Choroid plexus epithelial cell (primary cell): ENCODE measurements at regions not wholly inside any gene's neighbourhood (a gene's known extent, or its start where the extent isn't known, plus 50 kb on each side); places are given as distances from the start of the nearest gene placed in this dataset.
"Not testable (repeated sequence)": the region's sequence is repeated elsewhere in the genome, so short reads cannot be mapped to it uniquely, and the experiment has no call there.

Source experiments
- DNase-seq: peaks from one replicate; pipeline ENCODE4 v3.0.0-alpha.2; 2010; ENCODE audit warnings: low read depth
- H3K4me3 ChIP-seq: 2 replicates; pipeline ENCODE4 v1.5.1; 2011; ENCODE audit warnings: low read depth, mild to moderate bottlenecking, control low read depth, low read length, moderate library complexity
- TF ChIP-seq, protein P1 (sequence below): conservative IDR thresholded peaks from 2 replicates; pipeline ENCODE4 v1.5.1; 2011; ENCODE audit warnings: low read depth, mild to moderate bottlenecking, control low read depth, inconsistent platforms, low read length, moderate library complexity

- no peak for DNase-seq
Measured at GRCh38 chr3:166688665-166689064, 691.4 kb downstream of the ZBBX start.

DNA sequence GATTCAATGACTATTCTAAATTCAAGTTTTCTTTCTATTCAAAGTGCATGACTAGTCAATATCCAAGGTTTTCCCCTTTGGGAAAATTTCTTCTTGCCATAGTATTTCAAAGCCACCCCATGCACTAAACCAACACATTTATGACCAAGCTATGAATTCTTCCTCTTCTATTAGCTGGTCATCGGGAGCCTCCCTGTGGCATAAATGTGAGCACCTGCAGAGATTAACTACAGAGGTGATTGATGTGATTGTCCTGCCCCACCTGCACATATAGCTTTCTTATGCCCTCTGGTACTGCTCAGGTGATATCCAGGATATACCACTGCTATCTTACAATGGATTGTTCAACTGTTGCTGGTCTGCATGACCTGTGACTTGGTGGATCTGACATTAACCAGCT, 694.9 kb downstream of the ZBBX start:
- DNase-seq = no peak
- H3K4me3 ChIP-seq = no peak overlapping the region
- TF ChIP-seq, protein P1, sequence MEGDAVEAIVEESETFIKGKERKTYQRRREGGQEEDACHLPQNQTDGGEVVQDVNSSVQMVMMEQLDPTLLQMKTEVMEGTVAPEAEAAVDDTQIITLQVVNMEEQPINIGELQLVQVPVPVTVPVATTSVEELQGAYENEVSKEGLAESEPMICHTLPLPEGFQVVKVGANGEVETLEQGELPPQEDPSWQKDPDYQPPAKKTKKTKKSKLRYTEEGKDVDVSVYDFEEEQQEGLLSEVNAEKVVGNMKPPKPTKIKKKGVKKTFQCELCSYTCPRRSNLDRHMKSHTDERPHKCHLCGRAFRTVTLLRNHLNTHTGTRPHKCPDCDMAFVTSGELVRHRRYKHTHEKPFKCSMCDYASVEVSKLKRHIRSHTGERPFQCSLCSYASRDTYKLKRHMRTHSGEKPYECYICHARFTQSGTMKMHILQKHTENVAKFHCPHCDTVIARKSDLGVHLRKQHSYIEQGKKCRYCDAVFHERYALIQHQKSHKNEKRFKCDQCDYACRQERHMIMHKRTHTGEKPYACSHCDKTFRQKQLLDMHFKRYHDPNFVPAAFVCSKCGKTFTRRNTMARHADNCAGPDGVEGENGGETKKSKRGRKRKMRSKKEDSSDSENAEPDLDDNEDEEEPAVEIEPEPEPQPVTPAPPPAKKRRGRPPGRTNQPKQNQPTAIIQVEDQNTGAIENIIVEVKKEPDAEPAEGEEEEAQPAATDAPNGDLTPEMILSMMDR = no peak

More at GRCh38 chr3:166688665-166689064, 691.4 kb downstream of the ZBBX start:
- TF ChIP-seq, protein P1 = no peak
- H3K4me3 ChIP-seq = no peak overlapping the region

GRCh38 chr3:166684077-166684476, 696.0 kb downstream of the ZBBX start:
- DNase-seq, H3K4me3 ChIP-seq: not testable (repeated sequence)

GRCh38 chr3:166669781-166670180, 710.3 kb downstream of the ZBBX start:
- H3K4me3 ChIP-seq = no peak overlapping the region
- no peak for DNase-seq
- TF ChIP-seq, protein P1 = no peak

DNA sequence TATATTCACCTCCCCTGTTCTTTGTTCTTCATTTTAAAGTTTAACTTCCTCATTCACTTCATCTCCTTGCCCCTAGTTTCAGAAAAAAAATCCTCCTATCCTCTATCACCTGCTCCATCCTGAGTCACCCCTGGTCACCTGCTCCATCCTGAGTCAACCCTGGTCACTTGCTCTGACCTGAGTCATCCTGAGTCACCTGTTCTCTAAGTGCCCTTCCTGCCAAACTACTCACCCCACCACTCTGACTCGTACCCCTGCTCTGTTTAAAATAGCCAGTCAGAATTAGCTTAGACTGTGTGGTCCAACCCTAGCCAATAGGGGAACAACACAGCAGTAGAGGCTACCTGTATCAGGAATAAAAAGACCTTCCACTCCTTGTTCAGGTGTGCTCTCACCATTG, 716.9 kb downstream of the ZBBX start:
- no peak for DNase-seq
- TF ChIP-seq, protein P1 = no peak
- no peak overlapping the region for H3K4me3 ChIP-seq

DNA sequence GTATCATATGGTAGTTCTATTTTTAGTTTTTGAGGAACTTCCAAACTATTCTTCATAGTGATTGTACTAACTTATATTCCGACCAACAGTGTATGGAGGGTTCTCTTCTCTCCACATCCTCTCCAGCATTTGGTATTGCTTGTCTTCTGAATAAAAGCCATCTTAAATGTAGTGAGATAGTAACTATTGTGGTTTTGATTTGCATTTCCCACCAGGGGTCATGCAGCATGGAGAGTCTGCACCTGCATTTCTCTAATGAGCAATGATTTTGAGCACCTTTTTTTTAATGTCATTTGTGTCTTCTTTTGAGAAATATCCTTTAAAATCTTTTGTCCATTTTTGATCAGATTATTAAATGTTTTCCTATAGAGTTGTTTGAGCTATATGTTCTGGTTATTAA, 718.5 kb downstream of the ZBBX start:
- TF ChIP-seq, protein P1 = no peak
- no peak for DNase-seq
- H3K4me3 ChIP-seq = no peak overlapping the region

DNA sequence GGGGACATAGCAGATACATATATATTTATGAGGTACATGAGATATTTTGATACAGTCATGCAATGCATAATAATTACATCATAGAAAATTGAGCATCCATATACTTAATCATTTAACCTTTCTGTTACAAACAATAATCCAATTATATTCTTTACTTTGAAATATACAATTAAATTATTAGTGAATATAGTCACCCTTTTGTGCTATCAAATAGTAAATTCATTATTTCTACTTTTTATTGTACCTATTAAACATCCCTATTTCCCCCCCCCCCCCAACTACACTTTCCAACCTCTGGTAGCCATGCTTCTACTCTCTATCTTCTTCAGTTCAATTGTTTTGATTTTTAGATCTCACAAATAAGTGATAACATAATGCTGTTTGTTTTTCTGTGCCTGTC, 719.1 kb downstream of the ZBBX start:
- TF ChIP-seq, protein P1 = no peak
- DNase-seq = no peak
- no peak overlapping the region for H3K4me3 ChIP-seq
